Adrenal gland (tissue), 5 donors: ENCODE measurements at regions not wholly inside any gene's neighbourhood (a gene's known extent, or its start where the extent isn't known, plus 50 kb on each side); places are given as distances from the start of the nearest gene placed in this dataset.

Experiments used
- POLR2A ChIP-seq, 2 donors: fragments of 450-650 bp; IDR thresholded peaks; one replicate each; pipeline ENCODE4 v1.6.1; 2017; ENCODE audit warnings: antibody characterized with exemption in 2 of 2, mild to moderate bottlenecking in 2 of 2, moderate library complexity in 1 of 2
- TF ChIP-seq, protein P1 (sequence below), 6 experiments: fragments of 450-650 bp in 4 of 6; fragments of 200-600 bp in 2 of 6; sonication (generic) in 1 of 6; IDR thresholded peaks; 1 replicate in 5 of 6; 2 replicates in 1 of 6; pipeline versions ENCODE4 v1.5.1 to v1.8.0; 2016 to 2021; ENCODE audit warnings: antibody characterized with exemption in 6 of 6, mild to moderate bottlenecking in 2 of 6, moderate library complexity in 1 of 6
- donor health status: DM: no; HTN: no; CAD: no.

- TF ChIP-seq, protein P1, sequence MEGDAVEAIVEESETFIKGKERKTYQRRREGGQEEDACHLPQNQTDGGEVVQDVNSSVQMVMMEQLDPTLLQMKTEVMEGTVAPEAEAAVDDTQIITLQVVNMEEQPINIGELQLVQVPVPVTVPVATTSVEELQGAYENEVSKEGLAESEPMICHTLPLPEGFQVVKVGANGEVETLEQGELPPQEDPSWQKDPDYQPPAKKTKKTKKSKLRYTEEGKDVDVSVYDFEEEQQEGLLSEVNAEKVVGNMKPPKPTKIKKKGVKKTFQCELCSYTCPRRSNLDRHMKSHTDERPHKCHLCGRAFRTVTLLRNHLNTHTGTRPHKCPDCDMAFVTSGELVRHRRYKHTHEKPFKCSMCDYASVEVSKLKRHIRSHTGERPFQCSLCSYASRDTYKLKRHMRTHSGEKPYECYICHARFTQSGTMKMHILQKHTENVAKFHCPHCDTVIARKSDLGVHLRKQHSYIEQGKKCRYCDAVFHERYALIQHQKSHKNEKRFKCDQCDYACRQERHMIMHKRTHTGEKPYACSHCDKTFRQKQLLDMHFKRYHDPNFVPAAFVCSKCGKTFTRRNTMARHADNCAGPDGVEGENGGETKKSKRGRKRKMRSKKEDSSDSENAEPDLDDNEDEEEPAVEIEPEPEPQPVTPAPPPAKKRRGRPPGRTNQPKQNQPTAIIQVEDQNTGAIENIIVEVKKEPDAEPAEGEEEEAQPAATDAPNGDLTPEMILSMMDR (IDR thresholded peaks at IDR 0.05) = no peak
- TF ChIP-seq POLR2A (IDR thresholded peaks at IDR 0.05) = no peak
These were observed 99.9 kb upstream of the IKZF1 start for GRCh38 chr7:50204581-50204980.
